Activated effector memory CD4-positive, alpha-beta T cell treated with anti-CD3 and anti-CD28 coated beads, Interleukin-2, amount 50 U/mL, for 16 hours (primary cell): ENCODE measurements at regions not wholly inside any gene's neighbourhood (a gene's known extent, or its start where the extent isn't known, plus 50 kb on each side); places are given as distances from the start of the nearest gene placed in this dataset.

ENCODE experiments used
- DNase-seq: peaks from one replicate; pipeline ENCODE4 v3.0.0-alpha.2; 2020

DNA sequence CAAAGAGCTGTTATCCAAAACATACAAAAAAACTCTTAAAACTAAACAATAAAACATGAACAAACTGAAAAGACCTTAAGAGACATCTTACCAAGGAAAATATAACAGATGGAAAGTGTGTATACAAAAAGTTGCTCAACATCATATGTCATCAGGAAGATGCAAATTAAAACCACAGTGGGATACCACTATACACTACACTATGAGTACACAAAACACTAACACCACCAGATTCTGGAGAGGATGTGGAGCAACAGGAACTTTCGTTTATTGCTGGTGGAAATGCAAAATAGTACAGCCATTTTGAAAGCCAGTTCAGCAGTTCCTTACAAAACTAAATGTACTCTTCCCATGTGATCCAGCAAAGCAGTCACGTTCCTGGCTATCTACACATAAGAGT, 221.4 kb downstream of the CMPK2 start:
- no peak for DNase-seq

DNA sequence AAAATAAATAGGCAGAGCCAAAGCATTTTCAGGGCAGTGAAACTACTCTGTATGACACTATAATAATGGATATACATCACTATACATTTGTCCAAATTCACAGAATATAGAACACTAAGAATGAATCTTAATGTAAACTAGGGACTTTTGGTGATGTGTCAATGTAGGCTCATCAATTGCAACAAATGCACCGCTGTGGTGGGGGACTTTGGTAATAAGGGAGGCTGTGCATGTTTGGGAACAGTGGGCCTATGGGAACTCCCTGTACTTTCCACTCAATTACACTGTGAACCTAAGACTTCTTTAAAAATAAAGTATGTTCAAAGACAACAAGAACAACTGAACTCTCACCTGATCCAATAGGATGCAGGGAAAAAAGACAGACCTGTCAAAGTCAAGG, 220.7 kb downstream of the CMPK2 start:
- DNase-seq = no peak

DNA sequence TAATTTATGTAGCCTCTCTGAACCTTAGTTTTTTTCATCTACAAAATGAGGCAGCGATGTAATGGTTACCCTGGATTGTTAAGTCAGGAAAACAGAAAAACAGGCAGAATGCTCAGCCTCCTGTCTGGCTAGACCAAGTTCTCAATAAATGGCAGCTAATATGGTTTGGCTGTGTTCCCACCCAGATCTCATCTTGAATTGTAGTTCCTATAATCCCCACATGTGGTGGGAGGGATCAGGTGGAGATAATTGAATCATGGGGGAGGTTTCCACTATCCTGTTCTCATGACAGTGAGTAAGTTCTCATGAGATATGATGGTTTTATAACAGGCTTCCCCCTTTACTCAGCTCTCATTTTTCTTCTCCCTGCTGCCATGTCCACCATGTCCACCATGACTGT, 220.0 kb downstream of the CMPK2 start:
- no peak for DNase-seq

DNA sequence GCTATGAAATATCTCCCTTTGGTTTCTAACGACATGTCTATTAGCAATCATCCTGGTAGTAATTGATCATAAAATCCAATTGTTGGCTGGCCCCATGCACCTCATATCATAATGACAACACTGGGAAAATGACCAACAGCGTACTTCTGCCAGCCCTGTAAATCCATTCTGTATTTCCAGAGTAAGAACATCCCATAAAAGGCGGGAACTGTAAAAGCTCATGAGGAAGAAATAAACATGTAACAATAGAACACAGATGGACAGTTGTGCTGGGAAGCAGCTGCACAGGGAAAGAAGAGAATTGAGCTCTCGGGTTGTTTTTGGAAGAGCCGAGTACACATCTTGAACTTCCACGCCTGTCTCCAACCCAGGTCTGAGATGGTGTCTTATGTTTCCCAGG, 218.7 kb downstream of the CMPK2 start:
- DNase-seq = no peak

DNA sequence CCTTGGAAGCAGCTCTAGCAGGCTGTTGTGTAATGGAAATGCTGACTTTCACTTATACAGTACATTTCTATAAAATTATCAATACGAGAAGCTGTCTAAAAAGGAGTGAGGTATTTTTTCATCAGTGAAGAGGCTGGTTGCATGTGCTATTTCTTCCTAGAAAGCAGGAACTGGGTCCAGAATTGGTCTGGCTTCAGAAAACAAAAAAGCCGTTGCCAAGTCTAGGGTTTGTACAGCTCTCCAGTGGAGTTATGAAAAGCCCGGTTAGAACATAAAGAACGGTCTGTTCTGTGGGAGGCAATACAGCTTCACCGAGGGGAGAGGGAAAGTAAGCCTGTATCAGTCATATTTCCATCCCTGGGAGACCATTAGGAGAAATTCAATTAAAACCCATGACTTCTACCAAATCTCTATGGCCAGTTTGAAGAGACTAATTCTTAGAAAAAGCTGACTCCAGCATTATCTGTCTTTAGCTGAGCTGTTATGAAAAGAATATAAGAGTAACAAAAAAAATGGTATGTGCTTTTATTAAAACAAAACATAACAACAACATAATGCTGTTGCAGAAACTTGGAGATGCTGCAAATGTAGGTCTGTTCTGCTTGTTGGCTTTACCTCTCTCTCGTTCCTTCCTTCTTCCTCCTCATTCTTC, 217.0 kb downstream of the CMPK2 start:
- no peak for DNase-seq

DNA sequence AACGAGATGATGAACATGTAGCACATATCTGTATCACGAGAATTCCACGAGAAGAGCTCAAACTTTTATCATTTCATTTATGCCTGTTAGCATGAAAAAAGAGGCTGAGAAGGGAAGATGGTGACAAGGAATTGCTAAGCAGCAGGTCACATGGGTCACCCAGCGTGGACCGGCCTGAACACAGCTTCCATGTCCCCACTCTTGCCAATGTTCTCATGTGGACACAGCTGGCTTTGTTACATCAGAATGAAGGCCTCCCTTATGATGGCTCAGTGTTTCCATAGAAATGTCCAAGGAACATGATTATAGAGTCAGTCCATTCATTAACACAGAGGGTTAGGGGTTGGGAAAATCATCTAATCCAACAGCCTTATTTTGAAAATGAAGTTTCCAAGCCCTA, 215.4 kb downstream of the CMPK2 start:
- no peak for DNase-seq

DNA sequence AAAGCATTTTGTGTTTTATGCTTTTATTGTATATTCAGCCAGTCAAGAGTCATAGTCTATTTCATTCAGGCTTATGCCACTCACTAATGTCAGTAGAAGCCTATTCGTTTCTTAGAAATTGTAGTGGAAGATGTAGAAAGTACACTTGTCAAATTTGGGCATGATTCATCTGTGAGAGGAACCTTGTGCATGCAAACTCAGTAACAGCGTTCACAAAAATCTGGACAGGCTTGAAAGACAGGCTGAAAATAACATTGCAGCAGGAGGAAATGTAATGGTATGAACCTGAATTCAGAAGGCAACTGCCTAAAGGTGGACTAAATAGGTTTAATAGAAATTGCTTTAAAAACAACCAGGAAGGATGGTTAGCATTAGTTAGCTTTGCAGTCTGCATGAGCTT, 213.5 kb downstream of the CMPK2 start:
- no peak for DNase-seq

DNA sequence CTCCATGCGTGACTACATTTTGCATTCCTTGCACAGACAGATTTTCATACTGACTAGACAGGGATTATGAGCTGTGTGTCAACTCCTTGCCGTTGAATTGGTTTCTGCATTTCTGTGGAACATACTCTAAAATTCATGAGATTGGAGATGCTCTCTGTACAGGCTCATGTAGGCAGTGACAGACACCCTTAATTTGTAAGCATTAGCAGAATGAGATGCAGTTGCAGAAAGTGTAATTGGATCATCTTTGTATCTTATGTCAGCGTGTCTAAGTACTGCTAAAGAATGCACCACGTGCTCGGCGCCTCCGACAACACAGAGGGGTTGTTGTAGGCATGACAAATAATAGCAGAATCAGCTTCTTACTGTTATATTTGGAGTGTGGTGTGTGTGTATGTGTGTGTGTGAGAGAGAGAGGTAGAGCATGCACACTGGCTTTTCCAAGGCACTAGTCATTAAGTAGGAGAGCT, 212.4 kb downstream of the CMPK2 start:
- no peak for DNase-seq

DNA sequence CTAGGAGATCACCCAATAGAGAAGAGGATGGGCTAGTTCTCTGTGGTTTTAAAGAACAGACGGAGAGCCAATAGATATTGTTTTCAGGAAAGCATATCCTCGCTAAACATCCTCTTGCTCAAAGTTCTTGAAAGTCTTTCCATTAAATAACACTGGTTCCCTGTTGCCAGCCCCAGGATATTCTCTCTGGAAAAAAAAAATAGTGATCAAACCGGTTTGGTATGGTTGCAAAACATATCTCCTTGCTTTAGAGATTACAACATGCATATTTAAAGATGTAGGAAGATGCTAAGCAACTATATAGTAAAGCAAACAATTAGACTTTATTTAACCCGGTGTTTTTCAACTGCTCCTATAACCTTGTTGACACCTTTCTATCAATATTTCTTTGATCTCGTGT, 211.4 kb downstream of the CMPK2 start:
- no peak for DNase-seq

DNA sequence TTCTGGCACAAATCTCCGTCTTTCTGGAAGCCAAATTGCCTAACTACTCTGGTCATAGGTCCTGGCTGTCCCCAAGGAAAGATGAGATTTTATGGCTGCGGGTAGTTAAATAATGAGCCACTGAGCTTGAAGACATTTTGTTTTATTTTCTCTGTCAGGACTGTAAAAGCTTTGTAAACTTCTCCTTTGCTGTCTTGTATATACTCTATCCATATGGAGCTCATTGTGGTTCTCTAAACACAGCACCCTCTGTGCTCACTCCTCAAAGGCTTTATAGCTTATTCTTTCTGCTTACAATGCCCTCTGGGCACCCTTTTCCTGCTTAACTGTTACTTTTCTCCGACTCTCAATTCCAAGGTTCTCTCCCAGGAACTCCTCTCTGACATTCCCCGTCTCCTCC, 209.1 kb downstream of the CMPK2 start:
- DNase-seq = no peak

DNA sequence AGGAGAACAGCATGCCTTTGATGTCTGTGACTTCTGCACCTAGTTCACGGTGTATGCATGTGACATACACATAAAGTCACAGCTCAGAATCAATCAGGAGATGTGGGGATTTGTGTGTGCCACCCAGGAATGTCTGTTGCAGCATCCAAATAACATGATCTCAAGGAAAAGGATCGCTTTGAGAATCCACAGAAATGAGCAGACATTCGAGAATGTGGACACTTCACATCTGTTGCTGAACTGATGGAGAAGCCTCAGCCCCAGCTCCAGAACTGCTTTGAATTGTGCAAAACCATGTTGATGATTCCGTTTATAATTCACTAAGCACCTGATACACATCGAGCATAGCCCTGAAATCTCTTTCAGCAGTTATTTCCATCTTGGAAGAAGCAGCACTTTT, 208.6 kb downstream of the CMPK2 start:
- no peak for DNase-seq

DNA sequence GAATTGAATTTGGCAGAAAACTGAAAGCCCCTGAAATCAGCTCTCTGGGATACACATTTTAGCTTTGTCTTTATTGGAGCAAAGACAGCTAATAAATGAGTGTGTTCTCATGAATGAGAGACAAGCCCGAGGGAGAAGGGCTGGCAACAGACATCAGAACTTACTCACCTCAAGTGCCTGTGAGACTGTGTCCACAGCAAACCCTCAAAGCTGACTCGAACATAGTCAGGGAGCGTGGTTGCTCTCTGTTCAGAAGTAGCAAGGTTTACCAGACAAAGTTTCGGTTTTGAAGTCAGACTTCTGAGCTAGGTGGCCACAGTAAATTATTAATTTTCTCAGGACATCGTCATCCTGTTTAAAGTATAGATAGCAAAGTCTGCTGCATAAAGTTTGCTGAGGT, 207.9 kb downstream of the CMPK2 start:
- no peak for DNase-seq

DNA sequence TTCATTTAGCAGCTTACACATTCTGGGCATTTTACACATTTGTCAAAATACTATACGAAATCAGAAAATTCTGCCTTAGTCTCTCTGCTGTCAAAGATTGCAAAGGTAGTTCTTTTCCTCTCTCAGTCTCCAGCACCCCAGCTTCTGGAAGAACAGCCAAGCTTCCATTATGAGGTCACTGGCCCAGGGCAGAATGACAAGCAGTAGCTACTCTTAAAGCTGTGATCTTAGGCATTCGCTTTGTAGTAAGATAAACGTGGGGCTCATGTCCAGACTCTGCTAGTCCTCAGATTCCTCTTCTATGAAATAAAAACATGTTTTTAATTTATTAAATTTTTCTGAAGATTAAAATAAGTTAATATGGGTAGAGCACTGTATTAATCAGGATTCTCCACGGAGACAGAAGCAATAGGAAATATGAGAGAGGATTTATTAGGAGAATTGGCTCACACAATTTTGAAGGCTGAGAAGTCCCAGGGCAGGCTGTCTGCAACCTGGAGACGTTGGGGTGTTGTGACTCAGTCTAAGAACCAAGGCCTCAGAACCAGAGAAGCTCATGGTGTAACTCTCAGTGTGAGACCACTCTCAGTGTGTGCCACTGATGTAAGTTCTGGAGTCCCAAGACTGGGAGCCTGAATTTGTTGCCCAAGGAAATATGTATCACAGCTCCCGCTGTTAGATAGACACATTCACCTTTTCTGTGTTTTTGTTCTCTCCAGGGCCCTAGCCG, 201.2 kb downstream of the CMPK2 start:
- DNase-seq = no peak

DNA sequence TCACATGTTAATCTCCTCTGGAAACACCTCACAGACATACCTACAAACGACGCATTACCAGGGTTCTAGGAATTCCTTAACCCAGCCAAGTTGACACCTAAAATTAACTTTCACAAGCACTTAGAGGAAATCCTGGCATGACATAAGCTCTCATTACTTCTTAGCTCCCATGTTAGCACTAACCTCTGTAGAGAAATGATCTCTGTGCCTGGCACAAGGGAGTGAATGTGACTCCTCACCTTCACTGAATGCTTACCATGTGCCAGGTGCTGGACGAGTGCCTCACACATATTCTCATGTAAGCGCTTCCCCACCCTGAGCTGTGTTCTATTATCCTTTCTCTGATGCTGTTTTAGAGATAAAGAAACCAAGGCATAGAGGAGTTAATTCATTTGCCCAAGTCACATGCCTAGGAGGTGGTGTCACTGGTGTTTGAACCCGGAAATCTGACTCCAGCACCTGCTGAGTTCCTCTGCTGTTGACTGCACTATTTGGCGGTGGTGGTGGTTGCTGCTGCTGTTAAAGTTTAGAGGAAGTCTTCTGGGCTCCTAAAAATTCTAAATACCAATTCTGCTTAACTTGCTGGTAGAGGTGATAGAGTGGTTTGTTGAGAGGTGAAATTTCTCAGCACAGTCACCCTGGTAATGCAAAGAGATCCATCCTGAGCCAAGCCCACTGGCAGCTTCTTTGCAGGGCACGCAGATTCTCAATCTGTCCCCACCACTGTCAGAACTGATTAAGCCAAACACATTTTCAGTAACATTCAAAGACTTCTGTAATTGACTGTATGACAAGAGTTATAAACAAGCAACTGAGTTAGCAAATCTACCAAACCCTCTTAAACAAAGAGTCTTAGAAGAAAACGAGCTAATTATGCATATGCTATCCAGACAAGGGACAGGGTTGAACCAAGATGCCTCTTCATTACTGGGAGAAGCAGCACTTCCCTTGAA, 200.3 kb downstream of the CMPK2 start:
- no peak for DNase-seq

DNA sequence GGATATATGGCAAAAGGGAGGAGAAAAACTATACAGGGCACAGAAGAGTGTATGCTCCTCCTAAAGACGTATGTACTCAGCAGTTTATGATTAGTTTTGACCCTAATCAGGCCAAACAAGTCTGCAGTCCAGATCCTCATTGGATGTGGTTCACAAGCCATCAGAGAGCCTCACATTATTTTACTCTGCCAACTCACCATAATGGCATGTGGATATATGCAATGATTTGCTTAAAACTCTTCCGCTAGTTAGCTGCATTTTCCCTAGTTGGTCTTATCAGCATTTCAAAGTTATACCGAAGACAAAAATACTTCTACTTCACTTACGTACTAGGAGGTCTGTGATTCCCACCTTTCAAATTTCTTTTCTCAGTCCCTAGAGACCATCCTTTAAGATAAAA, 198.4 kb downstream of the CMPK2 start:
- no peak for DNase-seq

DNA sequence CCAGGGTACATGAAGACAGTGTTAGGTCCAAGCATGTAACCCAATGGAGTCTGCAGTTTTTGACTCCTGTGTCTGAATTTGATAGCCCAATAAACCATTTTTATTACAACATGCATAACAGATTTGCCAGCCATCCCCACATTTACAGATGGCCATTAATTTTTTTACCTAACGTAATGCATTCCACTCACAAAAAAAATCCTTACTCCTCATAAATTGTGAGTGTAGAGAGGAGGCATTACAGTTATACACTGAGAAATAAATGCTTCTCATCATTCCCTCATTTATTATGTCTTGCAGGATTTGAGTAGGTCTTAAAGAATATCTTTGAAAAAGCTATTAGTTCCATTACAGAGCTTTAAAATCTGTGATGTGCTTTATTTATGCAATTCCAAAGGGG, 193.8 kb downstream of the CMPK2 start:
- no peak for DNase-seq

DNA sequence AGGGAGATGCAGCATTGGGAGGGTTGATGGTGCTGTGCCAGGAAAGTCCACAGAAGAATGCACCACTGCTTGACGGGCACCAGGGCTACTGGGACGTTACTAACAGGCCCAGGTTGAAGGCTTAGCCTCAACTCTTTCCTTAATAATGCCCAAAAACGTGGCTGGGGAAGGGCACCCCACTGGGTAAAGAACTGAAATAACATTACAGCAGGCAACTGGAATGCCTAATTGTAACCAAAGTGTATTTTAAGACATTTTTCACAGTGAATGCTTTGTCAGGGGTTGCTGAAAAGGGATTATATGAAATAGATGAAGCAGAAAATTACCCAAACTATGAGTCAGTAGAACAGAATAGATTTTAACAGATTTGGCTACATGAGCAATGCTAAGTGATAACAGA, 191.3 kb downstream of the CMPK2 start:
- no peak for DNase-seq

DNA sequence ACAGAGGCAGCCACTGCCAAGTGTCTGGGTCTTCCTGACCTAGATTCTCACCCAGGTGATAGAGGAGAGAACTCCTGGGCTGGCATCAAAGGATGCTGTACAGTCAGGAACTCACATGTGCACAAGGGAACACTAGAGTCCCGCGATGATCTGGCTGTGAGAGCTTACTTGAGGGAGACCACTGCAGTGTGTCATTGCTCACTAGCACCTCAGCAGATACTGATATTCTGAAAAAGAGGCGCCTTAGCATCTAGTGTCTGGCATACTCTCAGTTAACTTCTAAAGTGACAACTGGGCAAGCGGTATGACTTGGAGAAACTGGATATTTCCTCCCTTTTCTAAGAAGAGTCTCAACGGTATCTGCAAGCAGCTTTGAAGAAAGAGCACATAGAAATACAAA, 189.9 kb downstream of the CMPK2 start:
- DNase-seq = no peak

DNA sequence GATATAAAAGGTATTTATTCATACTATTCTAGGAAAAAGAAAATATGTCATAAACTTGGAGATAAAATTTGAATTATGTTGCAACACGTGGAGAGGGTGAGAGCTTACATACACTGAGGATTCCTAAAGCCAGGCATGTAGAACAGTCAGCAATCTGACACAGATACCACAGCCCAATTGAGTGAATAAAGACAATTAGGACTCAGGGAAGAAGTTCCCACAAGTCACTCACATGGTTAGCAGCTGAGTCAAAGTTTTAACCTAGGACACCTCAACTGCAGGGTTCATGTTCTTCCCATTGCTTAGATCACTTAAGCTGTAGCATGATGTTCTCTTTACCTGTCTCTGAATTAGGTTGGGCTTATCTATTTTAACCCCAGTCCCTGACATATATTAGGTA, 189.5 kb downstream of the CMPK2 start:
- DNase-seq = no peak

DNA sequence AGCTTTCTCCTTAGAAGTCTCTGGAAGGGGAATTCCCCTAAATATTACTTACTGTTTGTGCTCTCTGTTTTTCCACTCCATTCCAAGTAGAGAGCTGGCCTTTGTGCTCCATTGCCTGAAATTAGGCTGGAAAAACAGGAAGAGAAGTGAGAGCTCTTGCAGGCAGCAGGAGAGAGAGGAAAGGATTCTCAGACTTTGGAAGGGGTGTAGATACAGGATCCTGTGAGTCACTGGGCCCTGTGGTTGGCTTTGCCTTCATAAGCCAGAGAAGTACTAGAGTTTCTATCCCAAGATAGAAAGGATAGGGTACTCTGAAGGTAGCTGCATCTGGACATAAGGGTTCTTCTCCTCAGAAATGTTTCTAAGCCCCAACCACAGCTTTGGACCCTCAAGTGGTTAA, 188.9 kb downstream of the CMPK2 start:
- no peak for DNase-seq

DNA sequence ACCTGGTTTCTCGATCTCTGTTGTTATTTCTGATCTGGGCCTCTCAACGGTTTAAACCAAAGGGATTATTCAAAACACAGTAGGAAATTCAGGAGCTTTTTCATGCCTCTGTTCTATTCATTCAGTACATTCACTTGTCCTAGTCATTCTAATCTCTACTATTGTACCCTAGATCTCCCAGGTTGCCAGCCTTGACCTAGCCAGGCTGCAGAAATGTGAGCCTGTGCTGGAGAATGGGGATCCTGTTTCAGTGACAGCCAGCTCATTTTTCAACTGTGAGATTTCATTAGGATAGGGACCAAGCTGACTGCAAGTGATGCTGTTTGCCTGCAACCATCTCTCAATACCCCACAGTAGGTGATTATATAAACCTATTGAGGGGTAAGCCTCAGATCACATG, 186.2 kb downstream of the CMPK2 start:
- no peak for DNase-seq

DNA sequence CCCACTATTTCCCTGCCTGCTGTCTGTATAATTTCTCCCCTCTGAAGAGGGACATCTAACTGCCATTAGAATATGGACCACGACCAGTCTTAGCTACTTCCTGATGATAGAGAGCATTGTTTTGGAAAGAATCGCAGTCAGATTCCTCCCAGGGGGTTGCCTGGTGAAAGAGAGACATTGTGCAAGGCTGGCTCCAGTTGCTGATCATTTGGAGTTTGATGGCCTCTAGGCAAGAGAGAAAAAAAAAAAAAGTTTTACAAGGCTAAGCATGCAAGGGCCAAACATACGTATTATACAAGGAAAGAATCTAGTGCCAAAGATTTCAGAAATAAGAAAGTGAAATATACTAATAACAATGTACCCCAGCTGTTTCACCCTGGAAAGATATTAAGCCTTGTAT, 182.2 kb downstream of the CMPK2 start:
- DNase-seq = no peak

DNA sequence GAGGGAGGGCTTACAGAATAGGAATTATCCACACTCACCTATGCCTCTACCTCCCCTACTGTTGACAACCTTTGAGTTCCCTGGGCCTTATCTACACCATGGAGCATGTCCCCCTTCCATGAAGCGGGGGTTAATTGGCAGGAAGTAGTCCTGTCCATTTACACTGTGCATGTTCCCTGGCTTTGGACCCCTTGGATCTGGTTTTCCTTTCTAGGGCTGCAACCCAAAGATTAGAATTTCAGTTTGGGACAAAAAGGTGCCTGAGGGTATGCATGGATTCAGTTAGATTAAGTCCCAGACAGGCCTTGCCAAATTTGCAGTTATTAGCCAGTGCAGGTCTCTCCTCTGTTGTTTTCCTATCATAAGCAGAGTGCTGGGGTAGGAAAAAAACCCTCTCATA, 180.3 kb downstream of the CMPK2 start:
- no peak for DNase-seq

DNA sequence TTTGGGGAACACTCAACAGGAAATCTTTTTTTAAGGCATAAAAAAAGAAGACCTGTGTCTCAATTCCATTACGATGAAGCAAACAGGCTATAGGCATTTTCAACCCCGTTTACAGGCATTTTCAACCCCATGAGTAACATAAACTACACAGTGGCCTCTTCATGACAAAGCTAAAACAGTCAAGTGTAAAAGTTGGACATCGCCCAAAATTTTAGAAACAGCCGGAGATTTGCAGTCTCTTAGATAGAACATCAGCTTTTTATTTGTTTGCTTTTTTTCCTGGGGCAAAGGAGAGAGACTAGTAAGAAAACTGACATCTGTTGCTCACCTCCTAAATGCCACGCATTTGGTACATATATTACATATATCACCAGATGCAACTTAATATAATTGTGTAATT, 173.7 kb downstream of the CMPK2 start:
- DNase-seq = no peak
